GM19324 (cell line): ENCODE measurements at regions not wholly inside any gene's neighbourhood (a gene's known extent, or its start where the extent isn't known, plus 50 kb on each side); places are given as distances from the start of the nearest gene placed in this dataset.

Experiments used
- ATAC-seq: cut with Tn5 transposase; IDR thresholded peaks from one replicate; pipeline ENCODE4 v1.9.1; 2021; ENCODE audit warnings: mild to moderate bottlenecking, moderate library complexity; ENCODE audit not compliant: unreplicated experiment, low FRiP score

DNA sequence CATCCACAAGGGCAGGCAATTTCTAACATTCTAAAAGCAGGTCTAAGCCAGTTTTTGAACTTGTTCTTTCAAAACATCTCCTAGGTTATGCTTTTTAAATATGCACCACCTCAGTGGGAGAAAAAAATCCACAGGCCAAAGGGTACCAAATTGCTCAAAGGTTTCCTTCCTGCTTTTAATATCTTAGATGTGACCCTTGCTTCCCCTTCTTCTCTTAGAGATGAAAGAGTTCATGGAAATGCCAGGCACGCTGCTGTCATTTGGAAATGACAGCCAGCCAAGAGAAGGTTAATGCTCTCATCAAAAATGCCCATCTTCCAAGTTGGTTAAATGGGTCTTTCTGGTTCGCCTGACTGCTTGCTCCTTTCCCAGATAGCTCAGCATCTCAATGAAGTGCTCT, 497.1 kb downstream of the CD83 start:
- no peak for ATAC-seq

DNA sequence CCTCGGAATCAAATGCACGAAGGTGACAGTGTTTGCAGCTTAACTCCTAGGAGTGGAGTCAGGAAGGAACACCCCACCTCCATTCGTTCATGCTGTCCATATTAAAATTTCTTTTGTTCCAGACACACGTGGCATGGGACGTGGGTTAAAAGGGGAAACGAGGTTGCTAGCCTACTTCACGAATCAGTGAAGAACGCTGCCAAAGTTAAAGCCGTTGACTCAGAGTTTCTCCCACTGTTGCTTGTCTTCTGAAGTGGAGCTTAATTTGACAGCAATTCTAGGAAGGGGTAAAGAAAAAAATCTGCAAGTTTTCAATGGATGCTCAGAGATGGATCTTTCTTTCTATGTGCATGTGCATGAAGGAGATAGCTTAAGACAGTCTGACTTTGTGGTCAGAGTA, 499.1 kb downstream of the CD83 start:
- no peak for ATAC-seq

DNA sequence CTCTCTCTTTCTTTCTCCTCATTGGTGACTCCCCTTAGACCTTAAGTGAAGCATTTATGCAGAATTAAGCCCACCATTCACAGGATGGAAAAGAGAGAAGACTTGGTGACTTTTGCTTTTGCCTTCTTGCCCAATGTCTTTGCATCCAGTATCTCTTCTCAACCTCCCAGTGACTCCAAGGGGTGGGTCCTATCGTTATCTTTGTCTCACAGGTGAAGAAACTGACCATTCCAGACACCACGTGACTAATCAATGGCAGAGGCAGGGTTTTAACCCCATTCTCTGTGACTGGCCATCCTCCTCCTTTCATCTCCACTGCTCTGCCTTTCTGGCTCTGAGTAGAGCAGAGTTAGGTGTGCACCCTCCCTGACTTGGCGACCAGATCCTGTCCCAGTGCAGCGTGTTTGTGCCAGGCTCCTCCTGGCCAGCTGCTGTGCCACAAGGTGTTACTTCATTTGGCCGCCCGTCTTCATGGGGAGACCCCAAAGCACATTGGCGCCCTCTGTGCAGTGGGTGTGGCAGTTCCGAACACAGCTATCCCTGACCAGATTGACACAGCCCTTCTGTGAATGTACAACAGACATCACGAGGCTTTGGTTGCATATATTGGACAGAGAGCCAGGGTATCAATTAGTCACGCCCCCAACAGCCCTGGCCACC, 501.3 kb downstream of the CD83 start:
- ATAC-seq, result no peak

GRCh38 chr6:14619419-14619781, 501.8 kb downstream of the CD83 start:
- no peak for ATAC-seq

- ATAC-seq, result no peak
Measured at GRCh38 chr6:14620522-14620921, 502.9 kb downstream of the CD83 start.

- ATAC-seq, result no peak
Measured at GRCh38 chr6:14621518-14621917, 503.9 kb downstream of the CD83 start.

DNA sequence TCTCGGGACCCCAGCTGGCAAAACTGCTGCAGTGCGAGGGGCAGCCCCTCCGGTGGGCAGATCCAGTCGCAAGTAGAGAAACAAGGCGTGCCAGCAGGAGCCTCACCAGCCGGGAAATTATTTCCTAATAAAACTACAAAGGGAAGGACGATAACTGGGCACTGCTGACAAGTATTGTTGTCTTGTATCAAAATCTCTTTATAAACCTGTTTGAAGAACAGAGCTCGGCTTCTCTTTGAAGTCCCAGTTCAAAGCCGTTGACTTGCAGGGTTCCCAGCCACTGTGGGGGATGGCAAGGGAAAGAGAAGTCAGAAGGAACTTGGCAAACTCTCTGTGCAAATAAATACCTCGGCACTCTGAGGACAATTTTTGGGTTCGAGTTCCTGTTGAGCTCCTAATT, 504.5 kb downstream of the CD83 start:
- no peak for ATAC-seq

DNA sequence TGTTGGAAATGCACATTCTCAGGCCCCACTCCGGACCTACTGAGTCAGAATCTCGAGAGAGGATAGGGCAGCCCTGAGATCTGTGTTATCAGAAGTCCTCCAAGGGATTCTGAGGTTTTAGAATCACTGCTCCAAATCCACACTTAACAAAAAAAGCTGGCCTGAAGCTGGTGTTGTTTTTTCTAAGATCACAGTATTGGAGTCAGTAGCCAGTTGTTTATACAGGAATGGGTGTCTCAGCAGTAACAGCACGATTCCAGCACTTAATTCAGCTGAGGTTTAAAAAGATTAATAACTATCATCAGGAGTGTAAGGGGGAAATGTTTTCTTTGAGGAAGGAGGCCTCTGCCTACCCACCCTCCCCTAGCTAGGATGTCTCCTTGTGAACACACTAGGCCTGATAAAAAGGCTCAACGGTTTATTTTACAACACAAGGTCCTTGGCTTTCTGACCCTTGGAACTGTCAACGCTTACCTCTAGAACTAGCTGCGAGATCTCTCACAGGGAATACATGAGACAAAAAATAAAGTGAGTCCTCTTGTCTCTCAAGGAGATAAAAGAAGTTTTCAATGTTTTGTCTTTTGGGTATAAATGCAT, 505.4 kb downstream of the CD83 start:
- no peak for ATAC-seq

- ATAC-seq, result no peak
Measured at GRCh38 chr6:14625173-14625895, 507.8 kb downstream of the CD83 start.

- ATAC-seq, result no peak
Measured at GRCh38 chr6:14626556-14626955, 509.0 kb downstream of the CD83 start.

DNA sequence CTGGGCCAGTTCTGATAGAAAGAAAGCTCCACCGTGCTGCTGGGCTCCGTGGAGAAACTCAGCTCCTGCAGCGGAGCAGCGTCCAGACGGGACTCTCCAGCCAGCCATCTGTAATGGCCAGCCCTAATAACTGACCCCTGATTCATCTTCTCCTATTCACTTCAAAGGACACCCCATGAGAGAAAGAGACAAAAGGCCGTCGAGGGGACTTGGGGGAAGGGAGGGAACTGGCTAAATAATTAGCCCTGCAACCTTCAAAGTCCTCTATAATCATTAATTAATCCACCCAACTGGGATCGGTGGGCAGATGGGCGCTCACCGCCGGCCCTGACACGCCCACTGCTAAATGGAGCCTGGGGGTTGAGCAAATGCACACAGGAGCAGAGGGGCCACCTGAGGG, 512.4 kb downstream of the CD83 start:
- ATAC-seq, result no peak

GRCh38 chr6:14633479-14633878, 515.9 kb downstream of the CD83 start:
- ATAC-seq, result no peak

DNA sequence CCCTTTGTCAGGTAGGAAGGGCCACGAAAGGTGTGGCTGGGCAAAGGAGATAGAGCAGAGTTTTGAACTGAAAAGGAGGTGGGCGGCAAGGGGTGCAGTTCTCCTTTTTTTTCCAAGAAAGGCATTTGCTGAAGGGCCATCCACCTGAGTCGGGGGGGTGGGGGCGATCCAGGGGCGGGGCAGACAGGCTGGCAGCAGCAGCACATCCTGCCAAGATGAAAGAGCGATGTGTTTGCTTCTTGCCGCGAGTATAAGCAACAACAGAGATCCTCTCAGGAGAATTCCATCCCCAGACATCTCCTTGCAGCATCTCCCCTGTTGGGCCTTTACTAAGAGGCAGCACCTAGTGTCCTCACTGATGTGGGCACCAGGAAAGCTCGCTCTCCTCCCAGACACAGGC, 516.5 kb downstream of the CD83 start:
- no peak for ATAC-seq

DNA sequence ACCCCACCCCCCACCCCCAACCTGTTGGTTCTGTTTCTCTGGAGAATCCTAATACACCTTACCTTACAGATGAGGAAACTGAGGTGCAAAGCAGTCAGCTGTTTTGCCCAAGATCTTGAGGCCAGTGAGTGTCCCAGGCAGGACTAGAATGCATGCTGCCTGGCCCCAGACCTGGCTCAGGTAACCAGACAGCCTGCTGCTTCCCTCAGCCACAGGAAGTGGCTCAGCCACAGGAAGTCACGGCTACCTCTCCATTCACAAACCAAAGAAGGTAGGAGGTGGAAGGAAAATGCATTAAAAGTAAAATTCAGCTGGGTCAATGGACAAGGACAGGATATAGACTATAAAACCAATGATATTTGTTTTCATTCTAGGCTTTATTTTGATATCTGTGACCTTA, 517.6 kb downstream of the CD83 start:
- ATAC-seq, result peak; percentile 38

DNA sequence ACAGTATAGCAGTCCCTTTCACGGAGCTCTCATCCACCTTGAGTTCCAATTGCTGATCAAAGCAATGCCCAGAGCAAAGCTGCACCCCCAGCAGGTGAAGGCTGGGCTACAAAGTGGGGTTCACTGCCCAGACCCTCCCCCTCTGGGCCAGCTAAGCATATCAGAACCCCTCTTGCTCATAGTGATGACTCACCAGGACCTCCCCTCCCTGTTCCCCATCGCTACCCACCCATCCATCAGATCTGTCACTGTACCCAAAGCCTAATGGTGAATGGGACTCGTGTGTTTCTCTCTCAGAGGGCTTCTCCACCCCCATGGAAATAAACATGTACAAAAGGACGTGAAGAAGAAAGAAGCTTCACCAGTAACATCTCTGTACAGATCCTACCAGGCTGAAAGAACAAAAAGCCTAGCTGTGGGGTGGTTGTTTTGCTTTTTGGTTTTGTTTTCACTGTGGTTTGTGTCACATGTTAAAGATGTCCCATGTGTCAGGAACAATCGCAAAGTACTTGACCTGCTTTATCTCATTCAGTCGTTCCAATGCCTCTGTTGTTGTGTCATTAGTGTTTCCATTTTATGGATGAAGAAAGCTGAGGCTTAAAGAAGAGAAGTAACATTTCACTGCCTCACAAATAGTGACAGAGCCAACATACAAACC, 518.5 kb downstream of the CD83 start:
- ATAC-seq, result peak; percentile 60

DNA sequence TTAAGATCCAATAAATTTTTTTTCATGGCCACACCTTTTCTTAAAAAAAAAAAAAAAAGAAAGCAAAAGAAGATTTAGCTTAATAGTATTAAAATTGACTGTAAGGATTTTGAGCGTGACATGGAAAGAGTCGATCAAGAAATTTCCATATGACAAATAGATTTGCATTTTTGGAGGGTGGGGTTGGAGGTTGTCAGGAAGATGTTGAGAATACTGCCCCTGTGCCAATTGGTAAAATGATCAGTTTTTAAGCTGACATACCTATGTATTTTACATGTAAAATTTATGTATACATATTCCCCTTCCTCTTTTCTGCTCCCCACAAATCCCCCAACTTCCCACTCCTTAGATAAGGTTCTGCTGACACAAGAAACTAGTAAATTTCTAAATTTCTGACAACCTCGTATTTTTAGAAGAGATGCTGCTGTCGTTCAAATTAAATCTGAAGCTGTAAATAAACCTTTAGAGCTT, 520.9 kb downstream of the CD83 start:
- ATAC-seq, result no peak

GRCh38 chr6:14638906-14639761, 521.6 kb downstream of the CD83 start:
- ATAC-seq, result no peak

GRCh38 chr6:14639983-14640599, 522.5 kb downstream of the CD83 start:
- no peak for ATAC-seq

GRCh38 chr6:14640631-14641030, 523.1 kb downstream of the CD83 start:
- no peak for ATAC-seq
